DOHH2 (cell line): ENCODE measurements at regions not wholly inside any gene's neighbourhood (a gene's known extent, or its start where the extent isn't known, plus 50 kb on each side); places are given as distances from the start of the nearest gene placed in this dataset.

ENCODE experiments used
- EZH2phosphoT487 ChIP-seq: fragments of 200-600 bp; sonication (generic); IDR thresholded peaks from 2 replicates; pipeline ENCODE4 v1.6.1; 2017; ENCODE audit warnings: borderline replicate concordance, mild to moderate bottlenecking, antibody characterized with exemption, low read length, moderate library complexity, mixed read lengths
- TF ChIP-seq, protein P1 (sequence below): fragments of 200-600 bp; sonication (generic); IDR thresholded peaks from one replicate; pipeline ENCODE4 v1.5.1; 2014; ENCODE audit warnings: antibody characterized with exemption, mild to moderate bottlenecking, low read depth, low read length; ENCODE audit not compliant: poor library complexity, severe bottlenecking

DNA sequence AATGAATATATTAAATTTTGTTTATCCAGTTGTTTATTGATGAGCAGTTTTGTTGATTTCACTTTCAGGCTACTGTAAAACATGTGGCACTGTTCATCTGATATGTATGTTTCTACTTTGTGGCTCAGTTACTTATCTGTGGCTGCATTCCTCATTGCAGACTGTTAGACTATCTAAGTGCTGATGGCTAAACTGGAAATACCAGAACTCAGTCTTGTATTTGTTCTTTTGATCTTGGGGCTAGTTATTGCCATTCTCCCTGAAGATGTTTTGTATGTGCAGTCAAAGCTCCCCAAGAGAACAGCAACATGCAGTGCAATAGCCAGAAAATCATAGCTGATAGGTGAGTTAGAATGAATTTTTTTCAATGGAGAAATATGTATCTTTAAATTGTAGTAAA lies 162.2 kb downstream of the GADD45G start:
- TF ChIP-seq, protein P1, sequence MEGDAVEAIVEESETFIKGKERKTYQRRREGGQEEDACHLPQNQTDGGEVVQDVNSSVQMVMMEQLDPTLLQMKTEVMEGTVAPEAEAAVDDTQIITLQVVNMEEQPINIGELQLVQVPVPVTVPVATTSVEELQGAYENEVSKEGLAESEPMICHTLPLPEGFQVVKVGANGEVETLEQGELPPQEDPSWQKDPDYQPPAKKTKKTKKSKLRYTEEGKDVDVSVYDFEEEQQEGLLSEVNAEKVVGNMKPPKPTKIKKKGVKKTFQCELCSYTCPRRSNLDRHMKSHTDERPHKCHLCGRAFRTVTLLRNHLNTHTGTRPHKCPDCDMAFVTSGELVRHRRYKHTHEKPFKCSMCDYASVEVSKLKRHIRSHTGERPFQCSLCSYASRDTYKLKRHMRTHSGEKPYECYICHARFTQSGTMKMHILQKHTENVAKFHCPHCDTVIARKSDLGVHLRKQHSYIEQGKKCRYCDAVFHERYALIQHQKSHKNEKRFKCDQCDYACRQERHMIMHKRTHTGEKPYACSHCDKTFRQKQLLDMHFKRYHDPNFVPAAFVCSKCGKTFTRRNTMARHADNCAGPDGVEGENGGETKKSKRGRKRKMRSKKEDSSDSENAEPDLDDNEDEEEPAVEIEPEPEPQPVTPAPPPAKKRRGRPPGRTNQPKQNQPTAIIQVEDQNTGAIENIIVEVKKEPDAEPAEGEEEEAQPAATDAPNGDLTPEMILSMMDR = no peak
- TF ChIP-seq EZH2phosphoT487 = no peak
